ENCODE measurements at regions not wholly inside any gene's neighbourhood (a gene's known extent, or its start where the extent isn't known, plus 50 kb on each side); places are given as distances from the start of the nearest gene placed in this dataset.

GRCh38 chr6:119426619-119427018, 77.1 kb upstream of the MAN1A1 start:
- TF ChIP-seq CTCF (IDR thresholded peaks at IDR 0.05): no peak
- TF ChIP-seq POLR2A (IDR thresholded peaks at IDR 0.05): no peak

Data from lower leg skin (tissue), 3 donors.